ENCODE measurements at regions not wholly inside any gene's neighbourhood (a gene's known extent, or its start where the extent isn't known, plus 50 kb on each side); places are given as distances from the start of the nearest gene placed in this dataset.

- no peaks in the 10 kb centered on the region for H3K36me3 ChIP-seq (replicated peaks in 1 of 2; ENCODE audit: insufficient read depth in 1 of 2, low read depth in 2 of 2)
- no peaks in the 10 kb centered on the region for H3K27me3 ChIP-seq
- WGBS, 2 donors, result 52 to 71% methylated on average over 1 of the region's 1 CpG
- no peak for TF ChIP-seq POLR2A (IDR thresholded peaks at IDR 0.05)
- TF ChIP-seq CTCF (IDR thresholded peaks at IDR 0.05), result no peak
- no peaks in the 10 kb centered on the region for H3K4me1 ChIP-seq
- peaks cover 0 to 7% (median 4%) of the 10 kb centered on the region in 3 donors for H3K9me3 ChIP-seq
- no peak overlapping the region for H3K27ac ChIP-seq
- intact Hi-C loops (cut with DNase I), result no loop called here
- DNase-seq, result no peak
- ATAC-seq, result no peak
- no peak overlapping the region for H3K4me3 ChIP-seq
These were observed 311.0 kb upstream of the PRDM1 start for GRCh38 chr6:105775095-105775494.

GRCh38 chr6:105774247-105774646 lies 311.9 kb upstream of the PRDM1 start:
- H3K27ac ChIP-seq, result no peak overlapping the region
- no peaks in the 10 kb centered on the region for H3K36me3 ChIP-seq (replicated peaks in 1 of 2; ENCODE audit: insufficient read depth in 1 of 2, low read depth in 2 of 2)
- peaks cover 0 to 7% (median 4%) of the 10 kb centered on the region in 3 donors for H3K9me3 ChIP-seq
- no peak overlapping the region for H3K4me3 ChIP-seq
- no peaks in the 10 kb centered on the region for H3K27me3 ChIP-seq
- intact Hi-C loops (cut with DNase I), result no loop called here
- TF ChIP-seq CTCF (IDR thresholded peaks at IDR 0.05) (no peak), POLR2A (IDR thresholded peaks at IDR 0.05) (no peak)
- WGBS, 2 donors, result 51 to 58% methylated on average over 1 of the region's 1 CpG
- no peaks in the 10 kb centered on the region for H3K4me1 ChIP-seq
- DNase-seq, result no peak
- ATAC-seq, result no peak

GRCh38 chr6:105771313-105771970 lies 314.7 kb upstream of the PRDM1 start:
- no peaks in the 10 kb centered on the region for H3K27me3 ChIP-seq
- intact Hi-C loops (cut with DNase I), result no loop called here
- no peaks in the 10 kb centered on the region for H3K36me3 ChIP-seq (replicated peaks in 1 of 2; ENCODE audit: insufficient read depth in 1 of 2, low read depth in 2 of 2)
- no peak overlapping the region for H3K27ac ChIP-seq
- TF ChIP-seq CTCF (IDR thresholded peaks at IDR 0.05) (no peak), POLR2A (IDR thresholded peaks at IDR 0.05) (no peak)
- 76 to 87% methylated on average over 1 of the region's 1 CpG for WGBS, 2 donors
- no peak for ATAC-seq
- peaks cover 0 to 7% (median 4%) of the 10 kb centered on the region in 3 donors for H3K9me3 ChIP-seq
- H3K4me1 ChIP-seq, result no peaks in the 10 kb centered on the region
- H3K4me3 ChIP-seq, result no peak overlapping the region
- no peak for DNase-seq

- no peaks in the 10 kb centered on the region for H3K36me3 ChIP-seq (replicated peaks in 1 of 2; ENCODE audit: insufficient read depth in 1 of 2, low read depth in 2 of 2)
- no peaks in the 10 kb centered on the region for H3K9me3 ChIP-seq
- intact Hi-C loops (cut with DNase I), result no loop called here
- 62 to 84% methylated on average over 2 of the region's 2 CpGs for WGBS, 2 donors
- no peak overlapping the region for H3K27ac ChIP-seq
- H3K4me3 ChIP-seq, result no peak overlapping the region
- TF ChIP-seq CTCF (IDR thresholded peaks at IDR 0.05), result no peak
- TF ChIP-seq POLR2A (IDR thresholded peaks at IDR 0.05), result no peak
- H3K4me1 ChIP-seq, result no peaks in the 10 kb centered on the region
- DNase-seq (no peak), ATAC-seq (no peak)
- H3K27me3 ChIP-seq, result no peaks in the 10 kb centered on the region
These were observed 316.1 kb upstream of the PRDM1 start for GRCh38 chr6:105769987-105770386.

- WGBS, 2 donors, result 91 to 100% methylated on average over 1 of the region's 1 CpG
- intact Hi-C loops (cut with DNase I), result no loop called here
- H3K27me3 ChIP-seq, result no peaks in the 10 kb centered on the region
- H3K36me3 ChIP-seq (replicated peaks in 1 of 2; ENCODE audit: insufficient read depth in 1 of 2, low read depth in 2 of 2), result no peaks in the 10 kb centered on the region
- no peak overlapping the region for H3K4me3 ChIP-seq
- H3K4me1 ChIP-seq, result no peaks in the 10 kb centered on the region
- no peak for DNase-seq
- no peaks in the 10 kb centered on the region for H3K9me3 ChIP-seq
- no peak overlapping the region for H3K27ac ChIP-seq
- no peak for ATAC-seq
- TF ChIP-seq POLR2A (IDR thresholded peaks at IDR 0.05) (no peak), CTCF (IDR thresholded peaks at IDR 0.05) (no peak)
These were observed 316.9 kb upstream of the PRDM1 start for GRCh38 chr6:105769197-105769596.

Measured in body of pancreas (tissue), 4 donors.